Astrocyte of the spinal cord (primary cell): ENCODE measurements at regions not wholly inside any gene's neighbourhood (a gene's known extent, or its start where the extent isn't known, plus 50 kb on each side); places are given as distances from the start of the nearest gene placed in this dataset.
"Not testable (repeated sequence)": the region's sequence is repeated elsewhere in the genome, so short reads cannot be mapped to it uniquely, and the experiment has no call there.

Experiments
- DNase-seq: peaks from one replicate; pipeline ENCODE4 v3.0.0; 2011; ENCODE audit warnings: low read depth, low spot score
- H3K4me3 ChIP-seq: 2 replicates; pipeline ENCODE4 v1.5.1; 2011; ENCODE audit warnings: low read depth, mild to moderate bottlenecking, low read length, moderate library complexity
- CTCF ChIP-seq: IDR thresholded peaks from 2 replicates; pipeline ENCODE4 v1.5.1; 2012; ENCODE audit warnings: low read depth, mild to moderate bottlenecking, low read length, inconsistent platforms
- in situ Hi-C: cut with HindIII; loops from 2 replicates; pipeline ENCODE4 v1.10.0; 2017; ENCODE audit warnings: low sequenced_read_pairs

- TF ChIP-seq CTCF = no peak
- in situ Hi-C loops = no loop called here
- DNase-seq = no peak
- H3K4me3 ChIP-seq = no peak overlapping the region
These were observed 575.8 kb downstream of the DACH1 start for GRCh38 chr13:71290963-71291841.

GRCh38 chr13:71289980-71290379, 577.0 kb downstream of the DACH1 start:
- in situ Hi-C loops, H3K4me3 ChIP-seq, DNase-seq: not testable (repeated sequence)

- no peak for DNase-seq
- in situ Hi-C loops = no loop called here
- TF ChIP-seq CTCF = no peak
- no peak overlapping the region for H3K4me3 ChIP-seq
These were observed 581.3 kb downstream of the DACH1 start for GRCh38 chr13:71285700-71286099.

- DNase-seq = no peak
- H3K4me3 ChIP-seq = no peak overlapping the region
- in situ Hi-C loops = no loop called here
- TF ChIP-seq CTCF = no peak
These were observed 588.5 kb downstream of the DACH1 start for GRCh38 chr13:71278512-71278911.

GRCh38 chr13:71274923-71275608, 591.9 kb downstream of the DACH1 start:
- no peak overlapping the region for H3K4me3 ChIP-seq
- in situ Hi-C loops = no loop called here
- no peak for TF ChIP-seq CTCF
- no peak for DNase-seq

GRCh38 chr13:71261256-71261655, 605.7 kb downstream of the DACH1 start:
- TF ChIP-seq CTCF = no peak
- in situ Hi-C loops = no loop called here
- no peak for DNase-seq
- no peak overlapping the region for H3K4me3 ChIP-seq

GRCh38 chr13:71260246-71260645, 606.8 kb downstream of the DACH1 start:
- TF ChIP-seq CTCF = no peak
- H3K4me3 ChIP-seq = no peak overlapping the region
- in situ Hi-C loops = no loop called here
- DNase-seq = no peak
